GM19328 (cell line): ENCODE measurements at regions not wholly inside any gene's neighbourhood (a gene's known extent, or its start where the extent isn't known, plus 50 kb on each side); places are given as distances from the start of the nearest gene placed in this dataset.

Experiments
- ATAC-seq: cut with Tn5 transposase; IDR thresholded peaks from one replicate; pipeline ENCODE4 v1.9.1; 2021; ENCODE audit warnings: mild to moderate bottlenecking, moderate library complexity; ENCODE audit not compliant: unreplicated experiment

DNA sequence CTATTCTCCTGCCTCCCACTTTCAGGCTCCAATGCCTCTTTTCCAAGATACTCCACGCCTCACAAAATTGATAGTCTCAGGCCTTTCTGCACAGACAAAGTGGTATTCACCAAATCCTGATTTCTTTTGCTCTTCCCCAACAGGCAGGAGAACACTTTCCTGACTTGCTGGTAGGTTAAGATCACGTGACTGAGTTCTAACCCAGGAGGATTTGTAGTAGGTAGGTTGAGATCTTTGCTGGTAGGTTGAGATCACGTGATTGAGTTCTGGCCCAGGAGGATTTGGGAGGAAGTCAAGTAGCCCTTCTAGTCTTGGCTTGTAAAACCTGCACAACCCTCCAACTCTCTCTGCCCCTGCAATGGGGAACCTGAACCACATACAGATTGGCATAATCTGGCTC is 741.5 kb downstream of the TYW1 start:
- ATAC-seq: no peak

DNA sequence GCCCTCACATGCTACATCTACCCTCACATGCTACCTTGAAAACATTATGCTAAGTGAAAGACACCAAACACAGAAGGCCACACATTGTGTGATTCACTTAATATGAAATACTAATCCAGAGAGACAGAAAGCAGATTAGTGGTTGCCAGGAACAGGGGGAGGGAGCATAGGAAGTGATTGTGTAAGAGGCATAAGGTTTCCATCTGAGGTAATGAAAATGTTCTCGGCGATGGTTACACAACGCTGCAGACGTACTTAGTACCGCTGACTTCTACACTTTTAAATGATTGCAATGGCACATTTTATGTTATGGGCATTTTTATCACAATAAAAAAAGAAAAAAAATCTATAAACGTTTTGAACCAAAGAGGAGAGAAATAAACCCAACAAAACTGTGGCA is 742.3 kb downstream of the TYW1 start:
- no peak for ATAC-seq

DNA sequence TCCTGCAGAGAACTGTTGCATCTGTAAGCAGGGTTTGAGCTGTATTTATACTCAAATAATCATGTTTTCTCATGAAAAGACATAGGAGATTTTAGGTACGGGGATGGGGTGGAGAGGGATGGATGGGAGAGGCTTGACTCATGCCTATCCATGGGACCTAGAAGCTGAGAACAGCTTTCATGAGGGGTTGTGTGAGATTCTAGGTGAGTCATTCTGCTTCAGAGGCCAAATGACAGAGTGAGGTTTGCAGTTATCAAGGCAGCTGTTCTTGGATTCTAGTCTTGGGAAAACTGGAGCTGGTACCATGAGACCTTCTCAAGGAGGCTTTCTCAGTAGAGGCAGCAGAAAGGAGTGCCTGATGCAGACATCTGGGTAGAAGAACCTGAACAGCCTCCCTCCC is 746.9 kb downstream of the TYW1 start:
- no peak for ATAC-seq

- no peak for ATAC-seq
These were observed 755.6 kb downstream of the TYW1 start for GRCh38 chr7:67752227-67752626.

GRCh38 chr7:67753891-67754290 is 757.3 kb downstream of the TYW1 start:
- no peak for ATAC-seq

DNA sequence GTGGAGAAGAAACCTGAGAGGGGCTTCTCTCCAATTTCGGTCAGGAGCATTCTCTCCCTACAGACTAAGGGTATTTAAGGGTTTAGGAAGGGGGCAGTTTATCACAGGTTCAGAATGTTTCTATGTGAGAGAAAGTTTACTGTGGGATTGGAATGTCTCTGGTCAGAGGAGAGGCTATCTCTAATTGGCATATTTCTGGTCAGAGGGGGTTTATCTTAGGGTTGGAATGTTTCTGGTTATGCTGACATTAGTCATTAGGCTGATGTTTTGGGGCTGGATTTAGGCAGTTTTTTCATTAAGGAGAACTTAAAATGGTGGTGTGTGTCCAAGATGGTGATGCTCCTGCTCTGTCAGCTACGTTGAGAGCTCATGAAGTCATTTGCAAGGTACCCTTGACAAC is 758.0 kb downstream of the TYW1 start:
- ATAC-seq: no peak

DNA sequence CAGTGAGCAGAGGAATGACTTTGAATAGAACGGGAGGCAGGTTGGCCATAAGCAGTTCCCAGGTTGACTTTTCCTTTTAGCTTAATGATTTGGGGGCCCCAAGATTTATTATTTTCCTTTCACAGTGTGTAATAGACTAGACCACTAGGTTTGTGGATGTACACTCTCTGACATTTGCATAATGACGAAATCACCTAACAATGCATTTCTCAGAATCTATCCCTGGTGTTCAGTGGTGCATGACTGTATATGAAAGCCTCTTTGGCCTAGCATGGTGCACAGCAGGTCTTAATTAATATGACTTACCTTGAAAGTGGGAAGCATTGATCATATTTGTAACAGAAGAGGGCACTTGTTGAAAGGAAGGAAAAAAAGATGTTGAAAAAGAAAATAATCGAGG is 761.9 kb downstream of the TYW1 start:
- ATAC-seq: no peak

- ATAC-seq: no peak
These were observed 764.3 kb downstream of the TYW1 start for GRCh38 chr7:67760971-67761370.

GRCh38 chr7:67762516-67762915 is 765.9 kb downstream of the TYW1 start:
- ATAC-seq: no peak

DNA sequence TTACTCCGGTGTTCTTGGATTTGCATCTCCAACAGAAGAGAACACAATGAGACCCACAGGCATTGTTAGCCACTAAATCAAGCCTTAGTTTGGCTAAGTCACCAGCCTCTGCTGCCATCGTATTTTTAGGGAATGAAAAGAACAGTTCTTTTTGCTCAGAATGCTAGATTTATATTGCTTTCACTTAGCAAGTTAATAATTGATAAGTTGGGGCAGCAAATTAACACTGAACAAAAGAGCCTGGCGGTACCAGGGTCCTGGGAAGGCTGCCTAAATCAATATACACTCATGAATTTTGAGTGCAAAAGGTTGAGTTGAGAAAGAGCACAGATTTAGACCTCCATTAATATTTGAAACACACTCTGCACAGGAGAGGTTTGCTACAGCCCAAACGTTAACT is 767.7 kb downstream of the TYW1 start:
- ATAC-seq: no peak

GRCh38 chr7:67765481-67766175 is 769.0 kb downstream of the TYW1 start:
- ATAC-seq: no peak

GRCh38 chr7:67766906-67767410 is 770.3 kb downstream of the TYW1 start:
- no peak for ATAC-seq

DNA sequence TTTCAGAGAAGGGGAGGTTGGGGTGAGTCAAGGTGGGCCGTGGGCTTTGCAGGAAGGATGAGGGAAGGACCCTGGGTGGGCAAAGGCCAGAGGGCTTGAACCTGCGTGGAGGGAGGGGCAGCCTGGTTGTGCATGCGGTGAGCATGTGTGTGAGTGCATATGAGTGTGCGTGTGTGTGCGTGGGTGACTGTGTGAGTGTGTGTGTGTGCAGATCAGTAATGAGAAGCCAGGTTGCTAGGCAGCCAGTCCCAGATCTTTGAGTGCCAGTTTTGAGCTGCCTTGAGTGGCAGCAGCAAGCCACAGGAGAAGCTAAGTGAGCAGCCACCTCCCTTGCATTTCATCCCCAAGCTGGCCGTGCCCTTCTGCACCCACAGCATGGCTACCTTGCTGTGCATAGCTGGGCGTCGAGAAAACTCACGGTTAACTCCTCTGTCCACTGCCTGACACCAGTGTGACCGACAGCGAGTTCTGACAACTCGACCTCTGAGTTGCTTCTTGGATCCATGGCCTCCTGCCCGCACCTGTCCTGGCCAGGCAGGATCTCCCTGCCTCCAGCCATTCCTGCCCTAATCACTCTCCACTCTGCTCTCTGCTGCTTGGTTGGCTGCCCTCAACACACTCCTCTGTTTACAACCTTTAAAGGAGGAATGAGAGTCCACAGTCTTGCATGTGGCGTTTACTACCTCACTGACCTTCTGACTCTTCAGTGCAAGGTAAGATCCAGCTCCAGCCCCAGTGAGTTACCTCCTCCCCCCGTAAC is 775.4 kb downstream of the TYW1 start:
- no peak for ATAC-seq

DNA sequence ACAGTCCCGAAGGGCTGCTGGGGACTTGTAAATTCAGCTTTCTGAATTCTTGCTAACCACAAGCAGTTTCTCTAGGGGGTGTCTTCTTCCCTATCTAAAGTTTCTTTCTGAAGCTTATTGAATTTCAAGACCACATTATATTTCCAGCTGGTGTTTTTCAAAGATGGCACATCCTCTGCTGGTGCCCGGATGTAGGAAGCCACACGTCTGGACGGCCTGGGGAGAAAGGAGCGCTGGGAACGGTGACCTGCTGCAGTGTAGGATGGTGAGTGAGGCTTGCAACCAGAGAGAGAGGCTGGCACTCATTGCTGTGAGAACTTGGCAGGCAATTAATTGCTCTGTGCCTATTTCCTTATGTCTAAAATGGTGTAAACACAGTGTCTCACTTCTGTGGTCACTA is 776.4 kb downstream of the TYW1 start:
- ATAC-seq: no peak

GRCh38 chr7:67777119-67777518 is 780.5 kb downstream of the TYW1 start:
- ATAC-seq: no peak

DNA sequence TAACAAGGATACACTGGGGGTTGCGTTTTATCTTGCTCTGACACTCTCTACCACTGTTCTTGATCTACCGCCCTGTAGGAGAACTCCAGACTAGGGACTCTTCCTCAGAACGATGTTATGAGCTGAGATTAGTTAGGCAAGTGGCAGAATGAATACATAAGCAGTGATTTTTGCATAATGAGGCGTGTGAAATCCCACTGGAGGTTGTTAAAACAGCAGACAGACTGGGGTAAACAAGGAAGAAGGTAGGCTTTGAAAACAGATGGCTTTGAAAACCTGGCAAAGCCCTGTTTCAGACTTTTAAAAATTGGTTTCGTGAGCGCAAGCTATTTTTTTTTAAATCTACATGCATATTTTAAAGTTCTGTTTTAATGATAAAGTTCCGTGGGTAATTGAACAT is 785.2 kb downstream of the TYW1 start:
- ATAC-seq: no peak

- ATAC-seq: no peak
These were observed 789.4 kb downstream of the TYW1 start for GRCh38 chr7:67786021-67786420.

- no peak for ATAC-seq
These were observed 792.0 kb downstream of the TYW1 start for GRCh38 chr7:67788669-67789068.

GRCh38 chr7:67791918-67792317 is 795.3 kb downstream of the TYW1 start:
- ATAC-seq: no peak

- ATAC-seq: no peak
These were observed 797.9 kb downstream of the TYW1 start for GRCh38 chr7:67794544-67794943.

GRCh38 chr7:67803789-67804188 is 807.2 kb downstream of the TYW1 start:
- no peak for ATAC-seq

- ATAC-seq: no peak
These were observed 809.4 kb downstream of the TYW1 start for GRCh38 chr7:67805921-67806471.
